ENCODE measurements at regions not wholly inside any gene's neighbourhood (a gene's known extent, or its start where the extent isn't known, plus 50 kb on each side); places are given as distances from the start of the nearest gene placed in this dataset.

- TF ChIP-seq UBTF (CRISPR knock-in tag; IDR thresholded peaks at IDR 0.05) = peak; percentile 50
- TF ChIP-seq IRF2 (CRISPR knock-in tag; IDR thresholded peaks at IDR 0.05) = peak; percentile 43; the same call in 1 of the 2 replicates
- TF ChIP-seq ZFX (CRISPR knock-in tag; IDR thresholded peaks at IDR 0.05; ENCODE audit: low read depth) = peak; percentile 75
- TF ChIP-seq HOXA3 (CRISPR knock-in tag; IDR thresholded peaks at IDR 0.05) = peak; percentile 49; the same call in 1 of the 2 replicates
- peak; percentile 56; the same call in 1 of the 2 replicates for TF ChIP-seq NFIC (IDR thresholded peaks at IDR 0.05; ENCODE audit: low read length)
- 0 out of 2 replicates have a peak, but pooled peaks have one; percentile 59 for TF ChIP-seq MEIS2 (CRISPR knock-in tag; IDR thresholded peaks at IDR 0.05)
- no peak for TF ChIP-seq ATF1 (CRISPR knock-in tag; IDR thresholded peaks at IDR 0.05)
- TF ChIP-seq ZNF562 (CRISPR knock-in tag; IDR thresholded peaks at IDR 0.05; ENCODE audit: borderline replicate concordance) = no peak
- TF ChIP-seq GMEB1 (CRISPR knock-in tag; IDR thresholded peaks at IDR 0.05; ENCODE audit: borderline replicate concordance) = no peak
- TF ChIP-seq IRF1 (CRISPR knock-in tag; IDR thresholded peaks at IDR 0.05; ENCODE audit: low read depth) = no peak
- TF ChIP-seq, protein P1, sequence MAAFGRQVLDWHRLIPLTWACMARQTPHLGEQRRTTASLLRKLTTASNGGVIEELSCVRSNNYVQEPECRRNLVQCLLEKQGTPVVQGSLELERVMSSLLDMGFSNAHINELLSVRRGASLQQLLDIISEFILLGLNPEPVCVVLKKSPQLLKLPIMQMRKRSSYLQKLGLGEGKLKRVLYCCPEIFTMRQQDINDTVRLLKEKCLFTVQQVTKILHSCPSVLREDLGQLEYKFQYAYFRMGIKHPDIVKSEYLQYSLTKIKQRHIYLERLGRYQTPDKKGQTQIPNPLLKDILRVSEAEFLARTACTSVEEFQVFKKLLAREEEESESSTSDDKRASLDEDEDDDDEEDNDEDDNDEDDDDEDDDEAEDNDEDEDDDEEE (CRISPR knock-in tag; IDR thresholded peaks at IDR 0.05) = 0 out of 2 replicates have a peak, but pooled peaks have one; percentile 27
- TF ChIP-seq ARHGAP35 (CRISPR knock-in tag; IDR thresholded peaks at IDR 0.05; ENCODE audit: borderline replicate concordance) = no peak
- TF ChIP-seq ZSCAN22 (CRISPR knock-in tag; IDR thresholded peaks at IDR 0.05) = no peak
- TF ChIP-seq ZNF260 (CRISPR knock-in tag; IDR thresholded peaks at IDR 0.05; ENCODE audit: borderline replicate concordance, low read depth) = no peak
- TF ChIP-seq IRX3 (CRISPR knock-in tag; IDR thresholded peaks at IDR 0.05; ENCODE audit: borderline replicate concordance, low read depth) = no peak
- peak; percentile 57; the same call in 1 of the 2 replicates for TF ChIP-seq HNF4G (IDR thresholded peaks at IDR 0.05; ENCODE audit: borderline replicate concordance, low read depth, low read length)
- 0 out of 2 replicates have a peak, but pooled peaks have one; percentile 5 for TF ChIP-seq HNF4G (CRISPR knock-in tag; IDR thresholded peaks at IDR 0.05; ENCODE audit: borderline replicate concordance, low read depth)
- TF ChIP-seq ELF3 (CRISPR knock-in tag; IDR thresholded peaks at IDR 0.05) = peak; percentile 83
- TF ChIP-seq ZNF136 (CRISPR knock-in tag; IDR thresholded peaks at IDR 0.05; ENCODE audit: low read depth) = peak; percentile 24; the same call in 1 of the 2 replicates
- peak; percentile 93 for TF ChIP-seq CEBPB (IDR thresholded peaks at IDR 0.05; ENCODE audit: borderline replicate concordance, low read depth, low read length)
- TF ChIP-seq ZSCAN20 (CRISPR knock-in tag; IDR thresholded peaks at IDR 0.05; ENCODE audit: borderline replicate concordance) = no peak
- peak; percentile 59; the same call in 1 of the 2 replicates for TF ChIP-seq ZNF264 (CRISPR knock-in tag; IDR thresholded peaks at IDR 0.05)
- no peak for TF ChIP-seq ATAD3A (CRISPR knock-in tag; IDR thresholded peaks at IDR 0.05)
- TF ChIP-seq ZNF331 (CRISPR knock-in tag; IDR thresholded peaks at IDR 0.05) = peak; percentile 18; the same call in 1 of the 2 replicates
- TF ChIP-seq ZNF30 (CRISPR knock-in tag; IDR thresholded peaks at IDR 0.05) = no peak
- peak; percentile 61; the same call in 1 of the 2 replicates for TF ChIP-seq ZNF644 (CRISPR knock-in tag; IDR thresholded peaks at IDR 0.05; ENCODE audit: low read depth)
These were observed 226.1 kb upstream of the DIO3 start (continued) for GRCh38 chr14:101335061-101335661.
